ENCODE measurements at regions not wholly inside any gene's neighbourhood (a gene's known extent, or its start where the extent isn't known, plus 50 kb on each side); places are given as distances from the start of the nearest gene placed in this dataset.

GRCh38 chr2:121866789-121867188, 111.3 kb downstream of the TSN start:
- H3K79me2 ChIP-seq (ENCODE audit: low read length): no peaks in the 10 kb centered on the region
- no peaks in the 10 kb centered on the region for H4K20me1 ChIP-seq (ENCODE audit: insufficient read depth, low read length)
- H2AFZ ChIP-seq (ENCODE audit: low read depth, low read length): no peak overlapping the region
- TF ChIP-seq, protein P1, sequence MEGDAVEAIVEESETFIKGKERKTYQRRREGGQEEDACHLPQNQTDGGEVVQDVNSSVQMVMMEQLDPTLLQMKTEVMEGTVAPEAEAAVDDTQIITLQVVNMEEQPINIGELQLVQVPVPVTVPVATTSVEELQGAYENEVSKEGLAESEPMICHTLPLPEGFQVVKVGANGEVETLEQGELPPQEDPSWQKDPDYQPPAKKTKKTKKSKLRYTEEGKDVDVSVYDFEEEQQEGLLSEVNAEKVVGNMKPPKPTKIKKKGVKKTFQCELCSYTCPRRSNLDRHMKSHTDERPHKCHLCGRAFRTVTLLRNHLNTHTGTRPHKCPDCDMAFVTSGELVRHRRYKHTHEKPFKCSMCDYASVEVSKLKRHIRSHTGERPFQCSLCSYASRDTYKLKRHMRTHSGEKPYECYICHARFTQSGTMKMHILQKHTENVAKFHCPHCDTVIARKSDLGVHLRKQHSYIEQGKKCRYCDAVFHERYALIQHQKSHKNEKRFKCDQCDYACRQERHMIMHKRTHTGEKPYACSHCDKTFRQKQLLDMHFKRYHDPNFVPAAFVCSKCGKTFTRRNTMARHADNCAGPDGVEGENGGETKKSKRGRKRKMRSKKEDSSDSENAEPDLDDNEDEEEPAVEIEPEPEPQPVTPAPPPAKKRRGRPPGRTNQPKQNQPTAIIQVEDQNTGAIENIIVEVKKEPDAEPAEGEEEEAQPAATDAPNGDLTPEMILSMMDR (IDR thresholded peaks at IDR 0.05; ENCODE audit: low read depth, low read length): no peak
- no peak for TF ChIP-seq EZH2phosphoT487 (IDR thresholded peaks at IDR 0.05; ENCODE audit: low read depth)
- no peaks in the 10 kb centered on the region for H3K9me3 ChIP-seq (ENCODE audit: insufficient read depth, low read length)
- no peak overlapping the region for H3K4me3 ChIP-seq (ENCODE audit: low read length)
- H3K9ac ChIP-seq (ENCODE audit: low read length): no peak overlapping the region
- H3K4me2 ChIP-seq (ENCODE audit: low read length): no peak overlapping the region
- peaks cover 5% of the 10 kb centered on the region; the same call in 1 of the 2 replicates for H3K27me3 ChIP-seq (ENCODE audit: low read depth, low read length)
- no peak overlapping the region for H3K27ac ChIP-seq (ENCODE audit: low read length)
- no peaks in the 10 kb centered on the region for H3K36me3 ChIP-seq (replicated peaks; ENCODE audit: low read depth, low read length)
- no peaks in the 10 kb centered on the region for H3K4me1 ChIP-seq (ENCODE audit: low read length)

DNA sequence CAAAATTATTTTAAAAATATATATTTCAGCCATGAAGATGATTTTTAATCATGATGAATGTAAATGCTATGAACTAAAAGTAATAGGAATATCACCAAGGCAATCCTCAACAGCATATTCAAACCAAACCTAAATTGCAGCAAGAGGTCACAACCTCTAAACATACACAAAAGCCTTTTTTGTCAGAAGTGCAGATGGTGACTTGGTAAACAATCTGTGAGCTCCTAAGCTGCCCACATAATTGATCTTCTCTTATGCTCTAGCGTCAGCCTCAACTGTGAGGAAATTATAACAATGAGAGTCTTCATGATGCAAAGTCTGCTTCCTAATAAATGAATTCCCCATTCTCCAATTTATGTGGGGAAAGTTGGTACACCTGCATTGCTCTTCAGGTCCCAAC, 113.2 kb downstream of the TSN start:
- no peak overlapping the region for H3K9ac ChIP-seq (ENCODE audit: low read length)
- no peak overlapping the region for H2AFZ ChIP-seq (ENCODE audit: low read depth, low read length)
- no peak overlapping the region for H3K4me3 ChIP-seq (ENCODE audit: low read length)
- H3K4me2 ChIP-seq (ENCODE audit: low read length): no peak overlapping the region
- no peaks in the 10 kb centered on the region for H3K4me1 ChIP-seq (ENCODE audit: low read length)
- H3K36me3 ChIP-seq (replicated peaks; ENCODE audit: low read depth, low read length): no peaks in the 10 kb centered on the region
- H4K20me1 ChIP-seq (ENCODE audit: insufficient read depth, low read length): no peaks in the 10 kb centered on the region
- H3K27me3 ChIP-seq (ENCODE audit: low read depth, low read length): peaks cover 5% of the 10 kb centered on the region; the same call in 1 of the 2 replicates
- TF ChIP-seq EZH2phosphoT487 (IDR thresholded peaks at IDR 0.05; ENCODE audit: low read depth): no peak
- TF ChIP-seq, protein P1 (IDR thresholded peaks at IDR 0.05; ENCODE audit: low read depth, low read length): no peak
- H3K9me3 ChIP-seq (ENCODE audit: insufficient read depth, low read length): no peaks in the 10 kb centered on the region
- H3K79me2 ChIP-seq (ENCODE audit: low read length): no peaks in the 10 kb centered on the region
- H3K27ac ChIP-seq (ENCODE audit: low read length): no peak overlapping the region

DNA sequence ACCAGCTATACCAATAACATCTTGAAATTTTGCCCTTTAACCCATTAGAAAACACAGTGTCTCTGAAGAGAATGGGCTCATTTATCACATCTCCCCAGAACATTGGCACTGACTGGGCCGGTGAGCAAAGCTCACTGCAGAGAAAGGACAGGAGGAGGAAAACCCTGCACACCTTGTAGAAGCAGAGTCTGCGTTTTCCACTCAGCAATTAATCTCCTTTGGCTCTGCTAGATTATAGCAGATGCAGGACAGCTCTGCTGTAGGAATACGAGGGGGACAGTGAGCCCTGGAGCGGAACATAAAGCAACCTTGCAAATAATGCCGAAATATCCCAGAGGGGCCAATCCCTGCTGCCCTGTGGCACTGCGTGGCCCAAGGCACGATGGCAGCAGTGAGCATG, 113.9 kb downstream of the TSN start:
- no peaks in the 10 kb centered on the region for H4K20me1 ChIP-seq (ENCODE audit: insufficient read depth, low read length)
- H3K36me3 ChIP-seq (replicated peaks; ENCODE audit: low read depth, low read length): no peaks in the 10 kb centered on the region
- no peaks in the 10 kb centered on the region for H3K79me2 ChIP-seq (ENCODE audit: low read length)
- H2AFZ ChIP-seq (ENCODE audit: low read depth, low read length): no peak overlapping the region
- H3K9ac ChIP-seq (ENCODE audit: low read length): no peak overlapping the region
- H3K27ac ChIP-seq (ENCODE audit: low read length): no peak overlapping the region
- no peaks in the 10 kb centered on the region for H3K4me1 ChIP-seq (ENCODE audit: low read length)
- no peak for TF ChIP-seq EZH2phosphoT487 (IDR thresholded peaks at IDR 0.05; ENCODE audit: low read depth)
- TF ChIP-seq, protein P1 (IDR thresholded peaks at IDR 0.05; ENCODE audit: low read depth, low read length): no peak
- no peak overlapping the region for H3K4me3 ChIP-seq (ENCODE audit: low read length)
- no peaks in the 10 kb centered on the region for H3K9me3 ChIP-seq (ENCODE audit: insufficient read depth, low read length)
- H3K27me3 ChIP-seq (ENCODE audit: low read depth, low read length): peaks cover 5% of the 10 kb centered on the region; the same call in 1 of the 2 replicates
- no peak overlapping the region for H3K4me2 ChIP-seq (ENCODE audit: low read length)

GRCh38 chr2:121869873-121870272, 114.4 kb downstream of the TSN start:
- no peak overlapping the region for H3K4me2 ChIP-seq (ENCODE audit: low read length)
- no peak overlapping the region for H2AFZ ChIP-seq (ENCODE audit: low read depth, low read length)
- H3K27me3 ChIP-seq (ENCODE audit: low read depth, low read length): peaks cover 5% of the 10 kb centered on the region; the same call in 1 of the 2 replicates
- H3K27ac ChIP-seq (ENCODE audit: low read length): no peak overlapping the region
- no peak overlapping the region for H3K4me3 ChIP-seq (ENCODE audit: low read length)
- no peaks in the 10 kb centered on the region for H3K4me1 ChIP-seq (ENCODE audit: low read length)
- no peak for TF ChIP-seq EZH2phosphoT487 (IDR thresholded peaks at IDR 0.05; ENCODE audit: low read depth)
- TF ChIP-seq, protein P1 (IDR thresholded peaks at IDR 0.05; ENCODE audit: low read depth, low read length): no peak
- no peaks in the 10 kb centered on the region for H3K9me3 ChIP-seq (ENCODE audit: insufficient read depth, low read length)
- H3K79me2 ChIP-seq (ENCODE audit: low read length): no peaks in the 10 kb centered on the region
- H4K20me1 ChIP-seq (ENCODE audit: insufficient read depth, low read length): no peaks in the 10 kb centered on the region
- H3K9ac ChIP-seq (ENCODE audit: low read length): no peak overlapping the region
- H3K36me3 ChIP-seq (replicated peaks; ENCODE audit: low read depth, low read length): no peaks in the 10 kb centered on the region

Measured in OCI-LY3 (cell line).